ENCODE measurements at regions not wholly inside any gene's neighbourhood (a gene's known extent, or its start where the extent isn't known, plus 50 kb on each side); places are given as distances from the start of the nearest gene placed in this dataset.
A peak's percentile ranks its signal among the peaks of the same experiment; 100 is the strongest.
"Not testable (repeated sequence)": the region's sequence is repeated elsewhere in the genome, so short reads cannot be mapped to it uniquely, and the experiment has no call there.

DNA sequence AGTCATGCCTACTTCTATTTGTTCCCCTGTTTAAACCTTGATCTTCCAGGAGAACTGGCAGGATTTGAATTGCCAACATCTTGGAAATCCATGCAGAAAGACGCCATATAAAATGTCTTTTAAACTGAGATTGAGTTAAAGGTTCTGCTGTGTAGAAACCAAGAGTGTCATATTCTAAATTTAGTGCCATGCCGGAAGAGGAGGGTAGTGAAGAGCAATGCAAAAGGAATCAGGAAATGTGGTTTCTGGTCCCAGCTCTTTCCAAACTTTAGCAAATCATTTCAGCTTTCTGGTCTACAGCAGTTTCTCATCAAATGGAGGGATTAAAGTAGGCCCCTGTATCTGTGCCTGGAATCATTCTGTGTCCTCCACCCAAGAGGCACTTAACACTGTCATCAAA lies 85.7 kb downstream of the BTG1 start:
- no peak for DNase-seq

DNA sequence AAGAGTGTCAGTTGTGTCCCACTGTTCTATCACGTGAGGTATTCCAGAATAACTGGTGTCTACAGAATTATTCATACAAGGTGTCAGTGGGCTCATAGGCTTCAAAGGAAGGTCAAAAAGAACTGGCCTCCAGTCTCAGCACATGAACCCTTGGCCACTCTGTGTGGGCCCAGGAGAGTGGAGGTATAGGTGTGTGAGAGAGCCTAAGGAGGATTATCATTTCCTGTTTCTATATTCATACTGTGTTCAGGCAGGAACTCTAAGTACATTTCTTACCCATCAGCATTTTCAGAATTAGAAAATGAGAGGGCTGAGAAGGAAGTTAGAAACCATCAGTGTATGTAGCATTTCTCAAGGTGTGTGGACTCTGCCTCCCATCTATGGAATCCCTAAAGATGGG lies 87.0 kb downstream of the BTG1 start:
- DNase-seq: no peak

DNA sequence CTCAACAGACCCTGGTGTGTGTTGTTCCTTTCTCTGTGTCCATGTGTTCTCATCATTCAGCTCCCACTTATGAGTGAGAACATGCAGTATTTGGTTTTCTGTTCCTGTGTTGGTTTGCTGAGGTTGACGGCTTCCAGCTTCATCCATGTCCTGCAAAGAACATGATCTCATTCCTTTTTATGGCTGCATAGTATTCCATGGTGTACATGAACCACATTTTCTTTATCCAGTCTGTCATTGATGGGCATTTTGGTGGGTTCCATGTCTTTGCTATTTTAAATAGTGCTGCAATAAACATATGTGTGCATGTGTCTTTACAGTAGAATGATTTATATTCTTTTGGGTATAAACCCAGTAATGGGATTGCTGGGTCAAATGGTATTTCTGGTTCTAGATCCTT lies 88.9 kb downstream of the BTG1 start:
- DNase-seq: not testable (repeated sequence)

DNA sequence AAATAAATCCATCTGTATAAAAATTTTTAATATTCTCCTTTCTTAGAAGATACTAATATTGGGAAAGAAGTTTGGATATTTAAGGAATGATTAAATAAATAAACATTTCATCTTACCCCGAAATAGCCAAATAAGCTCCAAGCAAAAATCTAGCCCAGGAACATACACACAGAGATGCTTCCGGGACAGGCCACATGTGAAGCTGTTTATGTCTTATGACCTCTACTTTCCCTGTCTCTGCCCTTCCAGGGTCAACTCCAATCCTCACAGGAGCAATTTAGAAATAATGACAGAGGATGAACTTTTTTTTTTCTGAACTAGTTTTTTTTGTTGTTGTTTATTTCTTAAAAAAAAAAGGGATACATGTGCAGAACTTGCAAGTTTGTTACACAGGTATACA lies 89.4 kb downstream of the BTG1 start:
- DNase-seq: no peak

DNA sequence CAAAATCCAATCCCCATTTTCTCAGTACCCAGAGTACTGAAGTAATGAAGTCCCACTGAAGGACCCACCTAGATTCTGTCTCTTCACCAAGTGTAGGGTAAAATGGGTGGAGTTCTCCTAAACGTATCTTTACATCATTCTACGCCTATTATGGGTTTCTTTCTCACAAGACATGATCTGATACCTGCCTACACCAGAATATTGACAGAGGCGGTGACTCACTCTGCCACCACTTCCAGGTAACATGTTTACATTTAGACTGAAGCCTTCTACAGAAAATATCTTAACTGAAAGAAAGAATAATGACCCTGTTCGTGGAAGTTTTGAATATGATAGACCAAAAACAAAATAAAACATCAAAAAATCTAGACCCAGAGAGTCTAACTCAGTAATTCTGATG lies 89.8 kb downstream of the BTG1 start:
- no peak for DNase-seq

DNA sequence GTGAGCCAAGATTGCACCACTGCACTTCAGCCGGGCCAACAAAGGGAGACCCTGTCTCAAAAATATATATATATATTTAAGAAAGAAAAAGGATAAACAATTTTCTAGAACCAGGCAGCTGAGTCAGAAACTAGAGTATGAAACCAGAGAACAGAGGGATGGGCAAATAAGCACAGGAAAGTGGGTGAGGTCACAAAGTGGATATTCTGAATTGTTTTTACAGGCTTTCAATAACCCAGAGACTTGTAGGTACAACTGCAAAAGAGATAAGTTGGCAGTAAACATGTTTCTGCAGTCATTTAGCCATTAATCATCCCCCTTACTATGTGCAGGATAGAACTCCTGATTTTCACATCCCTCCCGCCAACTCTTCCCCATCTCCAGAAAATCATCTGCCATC lies 94.2 kb downstream of the BTG1 start:
- DNase-seq: no peak

DNA sequence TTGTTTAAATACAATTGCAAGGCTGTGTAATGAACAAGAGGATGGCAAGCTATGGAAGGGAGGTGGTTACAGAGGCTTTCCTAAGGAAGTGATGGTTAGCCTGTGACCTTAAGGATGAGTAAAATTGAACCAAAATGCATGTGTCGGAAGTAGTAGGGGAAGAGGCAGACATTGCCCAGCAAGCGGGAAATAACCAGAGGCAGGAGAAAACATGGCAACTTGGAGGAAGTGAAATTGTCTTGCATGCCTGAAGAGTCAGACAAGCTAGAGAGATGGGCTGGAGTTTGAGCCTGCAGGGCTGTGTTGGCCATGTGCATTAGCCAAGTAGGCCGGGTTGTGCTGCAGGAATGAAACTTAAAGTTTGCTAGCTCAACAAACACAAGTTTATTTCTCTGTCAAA lies 96.2 kb downstream of the BTG1 start:
- no peak for DNase-seq

DNA sequence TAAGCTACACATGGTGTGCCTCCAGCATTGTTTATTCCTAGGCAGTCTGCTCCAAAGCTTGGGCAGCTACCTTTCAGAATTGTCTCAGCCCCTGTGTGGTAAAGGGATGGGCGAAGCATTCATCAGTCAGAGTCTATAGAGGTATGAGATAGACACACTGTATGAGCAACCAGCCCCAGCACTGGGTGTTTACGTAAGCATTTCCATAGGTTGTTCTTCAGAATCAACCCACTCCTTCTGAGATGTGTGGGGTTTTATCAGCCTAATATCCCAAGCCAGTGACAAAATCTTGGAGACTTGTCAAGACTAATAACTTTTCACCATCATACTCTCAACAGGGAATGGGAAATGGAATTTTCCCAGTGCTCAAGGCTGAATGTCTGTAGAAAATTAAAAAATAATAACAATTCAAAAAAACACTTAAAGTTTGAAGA lies 98.2 kb downstream of the BTG1 start:
- DNase-seq: no peak

DNA sequence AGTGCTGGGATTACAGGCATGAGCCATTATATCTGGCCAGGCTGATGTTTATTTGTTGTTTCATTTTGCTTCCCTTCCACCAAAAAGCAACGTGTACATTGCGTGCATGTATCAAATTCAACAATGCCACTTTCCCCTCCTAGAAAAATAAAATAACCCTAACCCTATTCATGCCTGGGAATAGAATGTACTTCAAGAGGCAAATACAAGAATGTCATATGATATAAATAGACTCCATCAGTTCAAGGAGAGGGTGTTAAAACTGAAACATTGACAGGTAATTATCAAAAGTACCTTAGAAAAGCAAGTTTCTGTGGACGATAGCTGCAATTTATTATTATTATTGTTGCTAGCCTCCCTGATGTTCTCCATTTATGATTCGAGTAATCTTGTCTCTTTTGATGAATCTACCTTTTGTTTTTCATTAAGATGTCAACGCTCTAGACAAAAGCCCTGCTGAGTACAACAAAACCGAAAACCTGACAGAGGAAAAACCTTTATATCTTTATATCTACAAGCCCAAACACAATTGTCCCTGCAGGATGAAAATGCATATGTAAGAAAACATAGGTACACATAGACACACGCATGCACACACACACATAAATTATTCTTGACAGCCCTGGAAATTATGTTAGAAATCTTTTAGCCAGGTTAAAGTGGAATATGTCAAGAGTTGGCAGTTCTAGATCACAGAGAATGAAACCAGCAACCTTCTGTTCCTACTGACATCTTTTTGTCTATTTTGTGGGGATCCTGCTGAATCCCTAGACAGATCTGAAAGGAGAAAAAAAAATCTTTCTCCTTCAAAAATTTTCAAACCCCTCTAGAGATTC lies 98.9 kb downstream of the BTG1 start:
- no peak for DNase-seq

DNA sequence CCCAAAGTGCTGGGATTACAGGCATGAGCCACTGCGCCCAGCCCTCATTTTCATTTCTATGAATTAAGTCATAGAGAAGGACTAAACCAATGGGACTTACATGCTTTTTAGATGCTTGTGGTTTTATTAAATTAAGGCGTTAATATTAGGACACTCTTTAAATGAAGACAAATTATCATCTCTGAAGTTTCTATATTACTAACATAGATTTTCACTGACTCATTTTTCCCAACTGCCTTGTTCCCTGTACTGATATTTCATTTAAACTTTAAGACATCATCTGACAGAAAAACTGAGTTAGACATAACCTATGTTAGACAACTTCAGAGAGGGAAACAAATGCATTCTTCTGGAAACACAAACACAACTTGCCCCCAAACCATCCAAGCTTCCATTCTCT lies 99.8 kb downstream of the BTG1 start:
- no peak for DNase-seq

DNA sequence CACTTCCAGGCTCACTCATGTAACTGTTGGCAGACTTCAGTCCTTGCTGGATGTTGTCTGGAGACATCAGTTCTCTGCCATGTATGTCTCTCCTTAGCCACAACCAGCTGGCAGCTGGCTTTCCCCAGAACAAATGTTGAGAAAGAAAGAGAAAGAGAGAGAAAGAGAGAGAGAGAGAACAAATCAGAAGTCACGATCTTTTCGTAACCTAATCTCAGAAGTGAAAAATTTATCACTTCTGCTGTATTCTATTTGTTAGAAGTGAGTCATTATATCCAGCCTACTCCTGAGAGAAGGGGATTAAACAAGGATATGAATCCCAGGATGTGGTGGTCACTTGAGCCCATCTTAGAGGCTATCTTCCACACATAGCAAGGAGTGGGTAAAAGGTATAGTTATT lies 101.2 kb downstream of the BTG1 start:
- DNase-seq: no peak

DNA sequence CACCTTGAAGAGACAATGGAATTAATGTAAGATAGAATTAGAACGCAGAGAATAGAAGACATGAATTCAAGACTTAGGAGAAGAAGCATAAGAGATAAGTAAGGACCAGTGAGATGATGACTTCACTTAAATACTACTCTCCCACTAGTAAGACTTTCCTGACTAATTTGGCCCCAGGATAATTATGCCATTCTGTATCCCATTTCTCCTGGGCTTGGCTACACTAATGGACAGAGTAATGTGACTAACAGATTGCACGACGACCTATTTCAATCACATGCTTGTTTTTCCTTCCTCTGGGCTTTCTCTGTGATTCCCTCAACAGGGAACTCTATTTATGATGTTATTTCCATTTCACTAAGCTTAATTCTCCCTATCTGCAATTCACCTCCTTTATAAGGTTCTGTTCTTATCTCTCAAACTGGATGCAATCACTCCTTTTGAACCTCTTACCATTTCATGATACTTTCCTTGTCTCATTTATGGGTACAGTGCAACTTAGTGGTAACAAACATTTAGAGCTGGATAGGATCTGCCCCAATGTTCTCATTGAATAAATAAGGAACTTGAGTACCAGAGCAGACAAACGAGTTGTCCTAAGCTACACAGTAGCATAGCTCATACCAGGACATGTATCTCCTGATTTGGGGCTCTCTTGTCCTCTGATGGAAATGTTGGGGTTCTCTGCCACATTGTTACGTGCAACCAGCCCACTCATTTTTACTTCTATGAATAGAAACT lies 102.7 kb downstream of the BTG1 start:
- DNase-seq: no peak

DNA sequence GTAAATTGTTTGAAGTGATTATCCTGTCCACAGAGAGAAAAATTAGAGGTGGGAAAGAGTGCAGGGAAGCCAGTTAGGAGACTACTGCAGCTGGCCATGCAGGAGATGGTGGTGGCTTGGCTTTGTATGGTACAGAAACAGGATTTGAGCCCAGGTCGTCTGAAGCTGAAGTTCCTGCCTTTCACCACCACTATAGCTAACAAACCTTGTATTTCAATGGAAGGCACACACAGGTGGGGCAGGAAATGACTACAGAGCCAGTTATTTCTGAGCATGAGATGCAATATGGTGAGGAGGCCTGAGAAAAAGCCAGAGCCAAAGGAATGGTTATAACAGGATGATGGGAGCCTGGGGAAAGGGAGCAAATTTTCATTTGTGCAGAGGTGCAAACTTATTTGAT lies 103.9 kb downstream of the BTG1 start:
- no peak for DNase-seq

DNA sequence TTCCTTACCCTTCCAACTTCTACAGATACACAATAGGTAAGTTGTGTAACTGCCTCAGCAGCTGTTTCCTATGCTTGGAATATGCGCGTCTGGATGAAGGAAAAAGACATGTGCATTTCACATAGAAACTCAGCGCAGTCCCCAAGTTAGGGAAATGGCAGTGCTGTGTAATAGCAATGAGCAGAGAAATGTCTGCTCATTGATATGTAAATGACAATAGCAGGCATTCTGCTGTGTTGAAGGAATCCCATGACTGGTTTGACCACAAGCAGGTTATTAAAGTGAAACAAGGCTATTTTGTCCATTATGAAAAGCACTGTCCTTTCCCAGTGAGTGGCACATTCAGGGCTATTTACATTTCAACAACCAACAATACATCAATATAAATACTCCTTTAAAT lies 106.6 kb downstream of the BTG1 start:
- DNase-seq: no peak

DNA sequence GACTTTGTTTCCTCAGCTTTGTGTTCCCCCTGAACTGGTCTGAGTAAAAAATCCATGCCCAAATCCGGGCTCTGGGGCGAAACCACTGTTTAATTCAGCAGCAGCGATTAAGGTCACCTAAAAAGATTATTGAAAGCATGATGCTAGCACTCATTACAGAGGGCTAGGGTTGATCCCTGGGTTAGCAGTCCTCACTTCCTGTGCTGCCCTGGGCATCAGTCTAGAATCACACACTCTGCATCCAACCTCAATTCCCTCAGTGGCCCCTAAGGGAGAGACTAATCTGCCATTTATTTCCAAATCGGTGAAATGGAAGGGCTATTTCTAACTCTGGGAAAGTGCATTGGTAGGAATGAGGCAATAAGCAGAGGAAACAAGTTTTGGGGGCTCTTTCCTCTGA lies 107.2 kb downstream of the BTG1 start:
- no peak for DNase-seq

DNA sequence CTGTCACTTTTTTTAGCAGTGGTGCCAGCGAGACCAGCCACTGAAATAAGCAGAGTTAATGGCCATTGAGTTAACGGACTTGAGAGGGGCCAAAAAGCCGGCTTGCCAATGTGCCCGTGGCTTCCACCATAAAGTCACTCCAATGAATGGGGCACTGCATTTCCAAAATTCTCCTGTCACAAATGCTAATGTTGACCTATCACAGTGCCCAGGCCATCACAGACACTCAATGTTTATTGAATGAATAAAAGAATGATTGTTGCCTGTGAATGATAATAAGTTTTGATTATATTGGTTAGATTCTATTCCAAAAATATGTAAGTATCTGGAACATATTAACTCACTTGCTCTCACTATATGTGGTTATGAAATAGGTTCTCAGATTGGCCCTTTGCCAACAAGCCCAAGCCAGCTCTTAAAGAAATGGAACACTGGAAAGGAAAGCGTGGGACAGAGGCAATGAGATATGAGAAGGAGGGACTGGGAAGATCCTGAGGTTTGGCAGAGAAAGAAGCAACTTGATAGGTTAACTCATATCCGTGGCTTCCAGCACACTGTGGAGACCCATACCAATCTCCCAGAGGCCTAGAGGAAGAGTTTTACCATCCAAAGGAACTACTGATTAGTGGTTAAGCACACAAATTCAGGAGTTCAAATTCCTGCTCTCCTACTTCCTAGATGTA lies 108.7 kb downstream of the BTG1 start:
- DNase-seq: no peak

DNA sequence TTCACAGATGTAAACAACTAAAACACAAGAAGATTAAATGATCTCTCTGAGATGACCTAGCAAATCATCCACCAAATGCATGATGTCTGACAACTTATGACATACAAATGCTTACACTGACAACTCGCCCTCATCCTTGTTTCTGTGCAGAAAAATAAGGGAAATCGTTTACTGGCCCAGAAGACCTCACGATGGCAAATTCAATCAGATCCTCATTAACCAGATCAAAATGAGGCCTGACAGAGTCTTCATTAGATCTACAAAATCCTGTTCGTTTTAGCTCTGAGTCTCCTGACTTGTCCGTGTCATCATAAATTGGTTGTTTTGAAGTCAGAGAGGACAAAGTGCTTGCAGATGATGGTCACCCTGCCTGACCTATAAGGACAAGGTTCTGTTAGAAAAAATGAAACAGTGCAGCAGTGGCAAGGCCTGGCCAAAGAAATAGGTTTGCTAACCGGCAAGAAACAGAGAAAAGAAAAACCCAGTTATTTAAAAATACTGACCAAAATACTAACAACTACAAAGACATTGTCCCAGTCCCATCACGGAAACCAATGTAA lies 109.5 kb downstream of the BTG1 start:
- DNase-seq: no peak

DNA sequence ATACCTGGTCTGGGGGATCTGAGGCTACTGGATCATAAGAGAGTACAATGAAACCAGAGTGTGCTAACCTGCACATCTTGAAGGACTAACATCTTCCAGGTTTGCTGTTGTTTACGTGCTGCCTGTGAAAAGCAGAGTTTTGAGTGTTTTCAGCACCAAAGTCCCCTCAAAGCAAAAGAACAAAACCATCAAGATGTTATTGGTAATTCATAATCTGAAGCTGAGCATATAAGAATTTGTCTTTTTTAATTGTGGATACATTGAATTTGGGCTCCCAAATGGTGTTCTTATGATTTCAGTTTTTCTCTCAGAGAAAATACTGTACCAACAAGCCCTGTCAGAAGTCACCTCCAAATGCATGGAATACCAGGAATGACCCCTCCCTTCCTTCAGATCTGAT lies 110.2 kb downstream of the BTG1 start:
- no peak for DNase-seq

DNA sequence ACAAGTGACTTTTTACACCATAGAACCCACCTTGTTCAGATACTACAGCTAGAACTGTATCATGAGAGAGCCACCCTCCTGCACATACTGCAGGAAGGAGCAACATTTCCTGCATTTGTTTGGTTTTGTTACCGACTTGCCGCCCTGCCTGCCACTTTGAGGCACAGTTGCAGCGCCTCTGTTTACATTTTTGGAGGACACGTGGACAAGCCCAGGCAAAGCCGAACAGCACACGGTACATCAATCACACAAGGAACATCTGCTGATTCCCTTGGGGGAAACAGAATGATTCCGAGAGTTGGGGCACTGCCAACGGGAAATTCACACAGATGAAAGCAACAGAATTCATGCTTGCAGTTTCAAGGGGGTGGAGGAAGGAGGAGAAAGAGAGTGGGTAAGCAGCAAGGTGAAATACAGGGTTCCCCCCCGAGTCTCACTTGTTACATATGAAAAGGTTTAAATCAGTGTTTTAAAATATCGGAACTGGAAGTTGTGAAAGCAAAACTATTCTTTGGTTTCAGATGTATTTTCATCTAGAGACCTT lies 110.7 kb downstream of the BTG1 start:
- DNase-seq: peak; percentile 57

DNA sequence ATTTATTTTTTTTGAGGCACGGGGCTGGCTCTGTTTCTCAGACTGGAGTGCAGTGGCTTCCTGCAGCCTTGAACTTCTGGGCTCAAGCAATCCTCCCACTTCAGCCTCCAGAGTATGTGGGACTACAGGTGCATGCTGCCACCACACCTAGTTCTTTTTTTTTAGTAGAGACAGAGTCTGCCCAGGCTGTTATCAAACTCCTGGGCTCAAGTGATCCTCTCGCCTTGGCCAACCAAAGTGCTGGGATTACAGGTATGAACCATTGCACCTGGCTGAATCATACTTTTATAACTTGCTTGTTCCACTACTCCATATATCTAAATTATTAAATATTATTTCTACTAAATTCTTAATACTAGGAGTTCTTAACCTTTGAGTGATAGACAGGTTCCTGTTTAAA lies 111.6 kb downstream of the BTG1 start:
- no peak for DNase-seq

DNA sequence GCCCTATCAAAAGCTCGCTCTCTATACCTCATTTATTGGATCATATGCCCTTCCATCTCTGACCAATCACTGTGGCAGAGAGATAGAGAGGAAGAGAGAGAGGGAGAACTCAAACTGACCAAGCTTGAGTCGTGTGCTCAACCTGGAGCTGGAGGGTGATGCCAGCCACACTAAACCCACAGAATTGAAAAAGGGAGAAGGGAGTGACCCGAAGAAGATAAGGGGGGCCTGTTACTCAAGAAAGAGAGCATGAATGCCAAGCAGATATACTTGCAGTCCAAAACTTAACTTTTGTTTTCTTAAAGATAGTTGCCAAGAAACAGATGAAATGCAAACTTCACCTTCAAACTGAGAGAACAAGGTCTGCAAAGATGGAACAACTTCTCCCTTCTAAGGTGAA lies 112.7 kb downstream of the BTG1 start:
- DNase-seq: no peak

DNA sequence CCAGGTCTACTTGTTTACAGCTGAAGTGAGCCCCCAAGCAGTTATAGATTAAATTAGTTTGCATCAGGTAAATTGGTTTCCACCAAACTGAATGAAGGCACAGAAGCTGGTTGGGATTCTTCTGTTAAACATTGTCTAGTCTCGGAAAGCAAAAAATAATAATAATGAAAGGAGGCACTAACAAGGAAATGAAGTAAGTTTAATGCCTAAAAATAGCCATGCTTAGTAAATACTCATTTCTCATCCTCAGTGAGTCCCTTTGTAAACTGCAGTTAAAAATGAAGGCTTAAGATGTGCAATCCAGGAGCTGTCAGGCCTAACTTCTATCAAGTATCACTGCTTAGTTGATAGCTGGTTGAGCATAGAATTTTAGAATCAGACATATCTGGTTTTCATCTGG lies 113.5 kb downstream of the BTG1 start:
- no peak for DNase-seq

DNA sequence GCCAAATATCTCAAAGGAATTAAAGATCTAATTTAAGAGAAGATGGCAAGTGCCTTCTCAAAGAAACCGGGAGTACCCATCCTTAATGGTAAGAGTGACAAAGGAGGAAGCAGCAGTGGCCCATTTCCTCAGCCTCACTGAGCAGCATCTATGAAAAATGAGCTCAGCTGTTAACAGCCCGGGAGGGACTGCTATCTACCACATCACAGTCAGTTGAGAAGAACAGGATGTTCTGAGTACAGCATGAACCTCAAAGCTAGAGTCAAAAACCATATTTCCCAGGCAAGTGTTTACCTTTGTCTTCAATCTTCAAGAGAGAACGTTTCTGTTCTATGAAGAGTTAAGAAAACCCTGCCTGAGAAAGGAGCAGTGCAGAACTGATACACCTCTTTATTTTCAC lies 115.0 kb downstream of the BTG1 start:
- DNase-seq: peak; percentile 32
